AG04449 (cell line): ENCODE measurements at regions not wholly inside any gene's neighbourhood (a gene's known extent, or its start where the extent isn't known, plus 50 kb on each side); places are given as distances from the start of the nearest gene placed in this dataset.

Experiments
- CTCF ChIA-PET: fragments of 350-600 bp; formaldehyde crosslinking; extraction: SDS; loops from one replicate; lab custom pipeline; 2021; ENCODE audit warnings: antibody characterized with exemption; lab: Yijun Ruan, JAX
- POLR2A ChIA-PET: fragments of 400-600, 350-600 bp; formaldehyde crosslinking; extraction: SDS; loops from one replicate; lab custom pipeline; 2020; ENCODE audit warnings: antibody characterized with exemption, inconsistent platforms; lab: Yijun Ruan, JAX
- DNase-seq: peaks from one replicate; pipeline ENCODE4 v3.0.0-alpha.2; 2010; ENCODE audit warnings: low read depth, low spot score
- H3K4me3 ChIP-seq: 2 replicates; pipeline ENCODE4 v1.5.1; 2011; ENCODE audit warnings: low read depth, mild to moderate bottlenecking, control low read depth, low read length
- CTCF ChIP-seq: IDR thresholded peaks from one replicate; pipeline ENCODE4 v1.5.1; 2011; ENCODE audit warnings: mild to moderate bottlenecking, moderate library complexity, low read length, control low read depth, inconsistent platforms; ENCODE audit not compliant: insufficient read depth; ENCODE audit errors: missing control alignments

DNA sequence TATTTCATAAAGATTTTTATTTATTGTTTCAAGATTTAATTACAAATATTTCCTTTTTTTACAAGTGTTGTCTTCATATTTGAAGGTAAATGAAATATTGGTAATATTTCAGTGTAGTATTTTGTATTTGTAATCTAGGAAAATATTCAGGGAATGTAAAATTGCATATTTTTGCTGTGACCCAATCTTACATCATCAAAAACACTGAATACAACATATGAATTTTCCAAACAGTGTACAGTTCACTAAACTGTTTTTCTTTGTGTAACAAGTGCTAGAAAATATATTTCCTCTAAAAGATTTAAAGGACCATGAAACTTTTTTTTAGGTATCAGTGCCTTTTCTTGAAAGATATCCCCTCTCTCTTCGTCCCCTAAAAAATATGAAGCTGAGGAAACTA lies 251.9 kb upstream of the KCND2 start:
- CTCF ChIA-PET, result no interaction called here
- POLR2A ChIA-PET, result no interaction called here
- no peak for DNase-seq
- TF ChIP-seq CTCF, result no peak
- no peak overlapping the region for H3K4me3 ChIP-seq

- CTCF ChIA-PET, result no interaction called here
- H3K4me3 ChIP-seq, result no peak overlapping the region
- TF ChIP-seq CTCF, result no peak
- no peak for DNase-seq
- POLR2A ChIA-PET, result no interaction called here
Observed at GRCh38 chr7:120023494-120024167, 249.3 kb upstream of the KCND2 start.

DNA sequence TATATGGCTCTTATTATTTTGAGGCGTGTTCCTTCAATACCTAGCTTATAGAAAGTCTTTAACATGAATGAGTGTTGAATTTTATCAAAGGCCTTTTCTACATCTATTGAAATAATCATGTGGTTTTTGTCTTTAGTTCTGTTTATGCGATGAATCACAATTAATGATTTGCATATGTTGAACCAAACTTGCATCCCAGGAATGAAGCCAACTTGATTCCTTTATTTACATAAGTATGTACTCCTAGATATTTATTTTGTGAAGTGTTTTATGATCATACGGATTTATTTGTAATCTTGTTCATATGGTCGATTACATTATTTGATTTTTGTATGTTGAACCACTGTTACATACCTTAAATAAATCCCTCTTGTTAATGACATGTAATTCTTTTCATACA lies 244.3 kb upstream of the KCND2 start:
- no peak for DNase-seq
- TF ChIP-seq CTCF, result no peak
- no peak overlapping the region for H3K4me3 ChIP-seq
- ChIA-PET CTCF (no interaction called here), POLR2A (no interaction called here)

GRCh38 chr7:120030876-120031275 lies 242.1 kb upstream of the KCND2 start:
- TF ChIP-seq CTCF, result no peak
- no peak for DNase-seq
- no peak overlapping the region for H3K4me3 ChIP-seq
- ChIA-PET CTCF (no interaction called here), POLR2A (no interaction called here)

DNA sequence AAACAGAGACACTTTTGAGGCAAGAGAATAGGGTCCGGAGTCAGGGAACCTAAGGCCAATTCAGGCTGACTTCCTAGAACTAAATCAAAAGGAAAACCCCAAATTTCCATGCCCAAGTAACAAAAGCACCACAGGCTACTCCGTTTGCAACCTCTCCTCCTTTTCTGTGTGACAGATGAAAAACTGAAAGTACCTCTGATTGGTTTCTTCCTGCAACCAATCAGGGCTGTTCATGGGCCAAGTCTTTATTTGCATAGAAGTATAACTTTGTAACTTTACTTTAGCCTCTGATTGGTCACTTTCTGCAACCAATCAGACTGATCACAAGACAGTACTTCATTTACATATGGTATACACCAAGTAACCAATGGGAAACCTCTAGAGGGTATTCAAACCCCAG lies 239.9 kb upstream of the KCND2 start:
- CTCF ChIA-PET, result no interaction called here
- no peak for TF ChIP-seq CTCF
- POLR2A ChIA-PET, result no interaction called here
- no peak for DNase-seq
- no peak overlapping the region for H3K4me3 ChIP-seq

DNA sequence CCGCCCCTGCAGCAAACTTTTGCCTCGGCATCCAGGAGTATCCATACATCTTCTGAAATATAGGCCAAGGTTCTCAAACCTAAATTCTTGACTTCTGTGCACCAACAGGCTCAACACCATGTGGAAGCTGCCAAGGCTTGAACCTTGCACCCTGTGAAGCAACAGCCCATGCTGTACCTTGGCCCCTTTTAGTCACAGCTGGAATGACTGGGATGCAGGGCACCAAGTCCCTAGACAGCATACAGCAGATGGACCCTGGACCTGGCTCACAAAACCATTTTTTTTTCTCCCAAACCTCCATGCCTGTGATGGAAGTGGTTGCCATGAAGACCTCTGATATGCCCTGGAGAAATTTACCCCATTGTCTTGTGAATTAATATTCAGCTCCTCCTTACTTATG lies 233.8 kb upstream of the KCND2 start:
- POLR2A ChIA-PET, result no interaction called here
- H3K4me3 ChIP-seq, result no peak overlapping the region
- DNase-seq, result no peak
- TF ChIP-seq CTCF, result no peak
- CTCF ChIA-PET, result no interaction called here
